ENCODE measurements at regions not wholly inside any gene's neighbourhood (a gene's known extent, or its start where the extent isn't known, plus 50 kb on each side); places are given as distances from the start of the nearest gene placed in this dataset.
A peak's percentile ranks its signal among the peaks of the same experiment; 100 is the strongest.
"Not testable (repeated sequence)": the region's sequence is repeated elsewhere in the genome, so short reads cannot be mapped to it uniquely, and the experiment has no call there.

- H3K4me2 ChIP-seq (ENCODE audit: insufficient read depth, low read length), result no peak overlapping the region
- no peaks in the 10 kb centered on the region for H3K9me3 ChIP-seq (ENCODE audit: low read depth, low read length)
- H3K27ac ChIP-seq (ENCODE audit: low read depth, low read length), result peak overlapping the region; percentile 89
- no peak overlapping the region for H2AFZ ChIP-seq (ENCODE audit: low read length)
- H3K4me1 ChIP-seq (ENCODE audit: insufficient read depth, low read length), result peaks cover 42% of the 10 kb centered on the region
- DNase-seq (ENCODE audit: insufficient read length, low spot score, missing footprints), result no peak
- no peak overlapping the region for H3K4me3 ChIP-seq (ENCODE audit: insufficient read depth, low read length)
- H3K36me3 ChIP-seq (ENCODE audit: insufficient read depth, low read length), result no peaks in the 10 kb centered on the region
- TF ChIP-seq, protein P1, sequence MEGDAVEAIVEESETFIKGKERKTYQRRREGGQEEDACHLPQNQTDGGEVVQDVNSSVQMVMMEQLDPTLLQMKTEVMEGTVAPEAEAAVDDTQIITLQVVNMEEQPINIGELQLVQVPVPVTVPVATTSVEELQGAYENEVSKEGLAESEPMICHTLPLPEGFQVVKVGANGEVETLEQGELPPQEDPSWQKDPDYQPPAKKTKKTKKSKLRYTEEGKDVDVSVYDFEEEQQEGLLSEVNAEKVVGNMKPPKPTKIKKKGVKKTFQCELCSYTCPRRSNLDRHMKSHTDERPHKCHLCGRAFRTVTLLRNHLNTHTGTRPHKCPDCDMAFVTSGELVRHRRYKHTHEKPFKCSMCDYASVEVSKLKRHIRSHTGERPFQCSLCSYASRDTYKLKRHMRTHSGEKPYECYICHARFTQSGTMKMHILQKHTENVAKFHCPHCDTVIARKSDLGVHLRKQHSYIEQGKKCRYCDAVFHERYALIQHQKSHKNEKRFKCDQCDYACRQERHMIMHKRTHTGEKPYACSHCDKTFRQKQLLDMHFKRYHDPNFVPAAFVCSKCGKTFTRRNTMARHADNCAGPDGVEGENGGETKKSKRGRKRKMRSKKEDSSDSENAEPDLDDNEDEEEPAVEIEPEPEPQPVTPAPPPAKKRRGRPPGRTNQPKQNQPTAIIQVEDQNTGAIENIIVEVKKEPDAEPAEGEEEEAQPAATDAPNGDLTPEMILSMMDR (IDR thresholded peaks at IDR 0.05; ENCODE audit: extremely low read depth, low read depth, low read length), result no peak
- H3K27me3 ChIP-seq (ENCODE audit: insufficient read depth, low read length), result no peaks in the 10 kb centered on the region
- H3K79me2 ChIP-seq (ENCODE audit: insufficient read depth, low read length), result no peaks in the 10 kb centered on the region
- H4K20me1 ChIP-seq (ENCODE audit: insufficient read depth, low read length), result no peaks in the 10 kb centered on the region
Measured at GRCh38 chr7:46755120-46756034, 826.5 kb downstream of the TNS3 start.

DNA sequence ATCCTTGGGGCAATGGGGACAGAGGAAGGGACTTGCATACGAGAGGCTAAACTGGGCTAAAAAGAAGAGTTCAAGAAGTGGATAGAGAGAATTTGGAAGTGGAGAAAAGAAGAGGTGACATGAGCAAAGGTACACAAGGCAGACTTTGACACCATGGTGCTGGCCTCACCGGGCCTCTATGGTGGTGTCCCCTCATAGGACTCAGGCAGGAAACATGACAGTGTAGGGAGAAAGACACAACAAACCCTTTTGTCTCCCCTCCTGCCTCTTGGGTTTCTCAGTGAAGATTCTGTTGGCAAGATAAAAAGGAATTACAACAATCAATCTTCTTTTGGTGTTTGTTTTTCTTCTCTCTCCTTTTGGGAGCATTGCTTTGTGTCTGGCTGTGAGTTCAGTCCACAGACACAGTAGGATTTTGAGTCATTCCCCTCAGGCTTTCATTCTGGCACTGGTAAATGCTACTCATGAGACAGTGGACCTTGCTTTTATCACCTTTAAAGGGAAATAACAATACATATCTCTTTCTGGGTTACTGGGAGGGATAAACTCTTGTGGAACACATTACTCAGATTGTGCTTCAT is 827.7 kb downstream of the TNS3 start:
- Histone ChIP-seq H4K20me1 (ENCODE audit: insufficient read depth, low read length) (no peaks in the 10 kb centered on the region), H3K79me2 (ENCODE audit: insufficient read depth, low read length) (no peaks in the 10 kb centered on the region), H2AFZ (ENCODE audit: low read length) (no peak overlapping the region), H3K27me3 (ENCODE audit: insufficient read depth, low read length) (no peaks in the 10 kb centered on the region), H3K4me1 (ENCODE audit: insufficient read depth, low read length) (peaks cover 43% of the 10 kb centered on the region), H3K36me3 (ENCODE audit: insufficient read depth, low read length) (no peaks in the 10 kb centered on the region), H3K27ac (ENCODE audit: low read depth, low read length) (peak overlapping the region; percentile 89), H3K4me3 (ENCODE audit: insufficient read depth, low read length) (no peak overlapping the region), H3K4me2 (ENCODE audit: insufficient read depth, low read length) (peak overlapping the region; percentile 22), H3K9me3 (ENCODE audit: low read depth, low read length) (no peaks in the 10 kb centered on the region)
- TF ChIP-seq, protein P1 (IDR thresholded peaks at IDR 0.05; ENCODE audit: extremely low read depth, low read depth, low read length), result no peak
- DNase-seq (ENCODE audit: insufficient read length, low spot score, missing footprints), result peak; percentile 57

DNA sequence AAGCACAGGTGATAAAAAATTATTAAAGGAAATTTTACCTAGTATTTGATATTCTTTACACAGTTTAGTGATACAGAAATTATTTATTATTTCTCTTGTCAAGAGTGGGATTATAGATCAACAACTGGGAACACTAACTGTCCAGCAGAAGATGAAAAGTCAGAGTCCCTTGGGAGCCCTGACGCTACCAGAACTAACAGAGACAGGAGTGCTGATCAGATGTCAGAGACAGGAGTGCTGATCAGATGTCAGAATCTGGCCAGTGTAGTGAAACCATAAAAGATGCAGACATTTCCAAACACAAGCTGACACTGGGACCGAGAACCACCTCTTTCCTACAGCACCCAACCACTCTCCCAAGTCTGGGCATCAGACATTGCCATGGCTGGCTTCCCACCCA is 828.2 kb downstream of the TNS3 start:
- TF ChIP-seq, protein P1 (IDR thresholded peaks at IDR 0.05; ENCODE audit: extremely low read depth, low read depth, low read length), result no peak
- H4K20me1 ChIP-seq (ENCODE audit: insufficient read depth, low read length), result no peaks in the 10 kb centered on the region
- H3K27ac ChIP-seq (ENCODE audit: low read depth, low read length), result peak overlapping the region; percentile 89
- H3K79me2 ChIP-seq (ENCODE audit: insufficient read depth, low read length), result no peaks in the 10 kb centered on the region
- H3K27me3 ChIP-seq (ENCODE audit: insufficient read depth, low read length), result no peaks in the 10 kb centered on the region
- no peak overlapping the region for H2AFZ ChIP-seq (ENCODE audit: low read length)
- H3K36me3 ChIP-seq (ENCODE audit: insufficient read depth, low read length), result no peaks in the 10 kb centered on the region
- peak overlapping the region; percentile 22 for H3K4me2 ChIP-seq (ENCODE audit: insufficient read depth, low read length)
- peaks cover 48% of the 10 kb centered on the region for H3K4me1 ChIP-seq (ENCODE audit: insufficient read depth, low read length)
- H3K9me3 ChIP-seq (ENCODE audit: low read depth, low read length), result no peaks in the 10 kb centered on the region
- no peak for DNase-seq (ENCODE audit: insufficient read length, low spot score, missing footprints)
- no peak overlapping the region for H3K4me3 ChIP-seq (ENCODE audit: insufficient read depth, low read length)

DNA sequence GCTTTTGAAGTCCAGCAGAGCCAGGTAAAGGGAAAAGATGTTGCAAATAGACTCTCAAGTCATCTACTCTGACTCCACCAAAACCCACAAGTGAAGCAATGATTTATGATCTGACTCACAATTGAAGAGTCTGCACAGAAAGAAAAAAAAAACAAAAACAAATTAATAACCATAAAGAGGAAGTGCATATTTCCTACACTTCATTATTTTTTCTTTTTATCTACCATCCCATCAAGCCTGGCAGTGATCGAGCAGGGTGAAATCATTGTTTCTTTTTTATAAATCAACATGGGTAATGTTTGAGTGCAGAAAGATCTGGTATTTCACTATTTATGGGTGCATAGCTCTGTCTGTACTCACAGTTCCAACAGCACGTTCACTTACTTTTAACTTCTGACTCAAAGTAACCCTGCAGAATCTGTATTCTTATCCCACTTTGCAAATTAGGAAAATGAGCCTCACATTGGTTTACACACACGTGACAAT is 829.0 kb downstream of the TNS3 start:
- no peaks in the 10 kb centered on the region for H3K9me3 ChIP-seq (ENCODE audit: low read depth, low read length)
- H3K27me3 ChIP-seq (ENCODE audit: insufficient read depth, low read length), result no peaks in the 10 kb centered on the region
- no peaks in the 10 kb centered on the region for H3K79me2 ChIP-seq (ENCODE audit: insufficient read depth, low read length)
- TF ChIP-seq, protein P1 (IDR thresholded peaks at IDR 0.05; ENCODE audit: extremely low read depth, low read depth, low read length), result no peak
- peak; percentile 53 for DNase-seq (ENCODE audit: insufficient read length, low spot score, missing footprints)
- peak overlapping the region; percentile 89 for H3K27ac ChIP-seq (ENCODE audit: low read depth, low read length)
- H2AFZ ChIP-seq (ENCODE audit: low read length), result no peak overlapping the region
- H3K4me1 ChIP-seq (ENCODE audit: insufficient read depth, low read length), result peaks cover 51% of the 10 kb centered on the region
- H3K4me2 ChIP-seq (ENCODE audit: insufficient read depth, low read length), result peak overlapping the region; percentile 22
- no peaks in the 10 kb centered on the region for H4K20me1 ChIP-seq (ENCODE audit: insufficient read depth, low read length)
- H3K4me3 ChIP-seq (ENCODE audit: insufficient read depth, low read length), result no peak overlapping the region
- H3K36me3 ChIP-seq (ENCODE audit: insufficient read depth, low read length), result no peaks in the 10 kb centered on the region

DNA sequence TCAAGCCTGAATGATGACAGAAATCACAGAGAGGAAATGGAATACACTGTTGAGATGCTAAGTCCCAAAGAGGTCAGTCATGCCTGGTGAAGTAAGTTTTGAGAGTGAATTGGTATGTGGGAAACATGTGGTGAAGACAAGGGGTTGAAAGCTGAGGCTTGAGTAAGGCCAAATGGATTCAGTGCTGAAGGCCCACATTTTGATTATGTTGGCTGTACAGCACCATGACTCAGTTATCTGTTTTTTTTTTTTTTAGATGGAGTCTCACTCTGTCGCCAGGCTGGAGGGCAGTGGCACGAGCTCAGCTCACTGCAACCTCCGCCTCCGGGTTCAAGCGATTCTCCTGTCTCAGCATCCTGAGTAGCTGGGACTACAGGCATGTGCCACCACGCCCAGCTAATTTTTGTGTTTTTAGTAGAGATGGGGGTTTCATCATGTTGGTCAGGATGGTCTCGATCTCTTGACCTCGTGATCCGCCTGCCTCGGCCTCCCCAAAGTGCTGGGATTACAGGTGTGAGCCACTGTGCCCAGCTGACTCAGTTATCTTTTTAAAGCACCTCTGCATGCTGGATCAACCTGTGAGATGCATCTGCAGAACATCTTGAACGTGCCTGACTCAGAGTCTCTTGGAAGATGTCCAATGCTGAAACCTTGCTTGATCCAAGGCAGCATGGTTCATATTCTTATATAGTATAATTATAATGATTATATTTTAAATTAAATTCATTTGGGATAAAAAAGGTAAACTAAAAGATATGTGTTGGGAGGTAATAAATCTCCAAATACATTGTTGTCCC is 829.8 kb downstream of the TNS3 start:
- not testable (repeated sequence) for H3K36me3 ChIP-seq (ENCODE audit: insufficient read depth, low read length); H3K79me2 ChIP-seq (ENCODE audit: insufficient read depth, low read length); H3K27me3 ChIP-seq (ENCODE audit: insufficient read depth, low read length); H4K20me1 ChIP-seq (ENCODE audit: insufficient read depth, low read length); H3K9me3 ChIP-seq (ENCODE audit: low read depth, low read length); H3K4me3 ChIP-seq (ENCODE audit: insufficient read depth, low read length); H2AFZ ChIP-seq (ENCODE audit: low read length)
- Histone ChIP-seq H3K4me2 (ENCODE audit: insufficient read depth, low read length) (peak overlapping the region; percentile 22), H3K27ac (ENCODE audit: low read depth, low read length) (peak overlapping the region; percentile 89), H3K4me1 (ENCODE audit: insufficient read depth, low read length) (peaks cover 53% of the 10 kb centered on the region)
- peak; percentile 79 for DNase-seq (ENCODE audit: insufficient read length, low spot score, missing footprints)

Data from osteoblast (primary cell).